Esophagus muscularis mucosa (tissue), 4 donors: ENCODE measurements at regions not wholly inside any gene's neighbourhood (a gene's known extent, or its start where the extent isn't known, plus 50 kb on each side); places are given as distances from the start of the nearest gene placed in this dataset.

ENCODE experiments used
- DNase-seq: peaks from one replicate; pipeline ENCODE4 v3.0.0-alpha.2; 2017; ENCODE audit errors: extremely low spot score
- H3K27ac ChIP-seq, 4 donors: fragments of 200-600 bp; sonication (generic); replicated peaks in 1 of 4; 1 replicate in 3 of 4; 2 replicates in 1 of 4; pipeline ENCODE4 v1.5.1; 2016 to 2019; ENCODE audit warnings: mild to moderate bottlenecking in 1 of 4
- H3K27me3 ChIP-seq, 4 donors: fragments of 200-600 bp; sonication (generic); one replicate each; pipeline versions ENCODE4 v1.5.1 to v1.6.0; 2016 to 2019
- H3K36me3 ChIP-seq, 4 donors: fragments of 200-600 bp; sonication (generic); one replicate each; pipeline ENCODE4 v1.5.1; 2016 to 2019
- H3K4me1 ChIP-seq, 4 donors: fragments of 200-600 bp; sonication (generic); one replicate each; pipeline ENCODE4 v1.5.1; 2016 to 2019
- H3K4me3 ChIP-seq, 4 donors: fragments of 200-600 bp; sonication (generic); 1 replicate in 2 of 4; 2 replicates in 2 of 4; pipeline ENCODE4 v1.5.1; 2016 to 2019; ENCODE audit warnings: mild to moderate bottlenecking in 4 of 4, moderate library complexity in 1 of 4
- H3K9me3 ChIP-seq, 4 donors: fragments of 200-600 bp; sonication (generic); 1 replicate in 3 of 4; 2 replicates in 1 of 4; pipeline ENCODE4 v1.5.1; 2016 to 2019
- EP300 ChIP-seq: sonication (generic); formaldehyde crosslinking; IDR thresholded peaks from one replicate; pipeline ENCODE4 v1.6.1; 2017; ENCODE audit warnings: antibody characterized with exemption
- POLR2A ChIP-seq: fragments of 450-650 bp; IDR thresholded peaks from one replicate; pipeline ENCODE4 v1.6.1; 2017; ENCODE audit warnings: antibody characterized with exemption, moderate library complexity, mild to moderate bottlenecking, low read depth
- POLR2AphosphoS5 ChIP-seq, 2 donors: sonication (generic); formaldehyde crosslinking; IDR thresholded peaks; one replicate each; pipeline ENCODE4 v1.6.1; 2017; ENCODE audit warnings: antibody characterized with exemption in 2 of 2
- WGBS: methylation state at CpG from one replicate; pipeline ENCODE4 v1.1.5; 2018; 5-methylcytosine and 5-hydroxymethylcytosine counted together
- intact Hi-C: fragments of 100-400 bp; cut with DNase I; formaldehyde crosslinking; loops from one replicate; pipeline ENCODE4 v1.15.1; 2023
- TF ChIP-seq, protein P1 (sequence below), 3 experiments: fragments of 200-600 bp in 2 of 3; fragments of 450-650 bp in 1 of 3; sonication (generic) in 2 of 3; IDR thresholded peaks; one replicate each; pipeline ENCODE4 v1.5.1; 2017 to 2019; ENCODE audit warnings: antibody characterized with exemption in 3 of 3, mild to moderate bottlenecking in 2 of 3, moderate library complexity in 1 of 3

DNA sequence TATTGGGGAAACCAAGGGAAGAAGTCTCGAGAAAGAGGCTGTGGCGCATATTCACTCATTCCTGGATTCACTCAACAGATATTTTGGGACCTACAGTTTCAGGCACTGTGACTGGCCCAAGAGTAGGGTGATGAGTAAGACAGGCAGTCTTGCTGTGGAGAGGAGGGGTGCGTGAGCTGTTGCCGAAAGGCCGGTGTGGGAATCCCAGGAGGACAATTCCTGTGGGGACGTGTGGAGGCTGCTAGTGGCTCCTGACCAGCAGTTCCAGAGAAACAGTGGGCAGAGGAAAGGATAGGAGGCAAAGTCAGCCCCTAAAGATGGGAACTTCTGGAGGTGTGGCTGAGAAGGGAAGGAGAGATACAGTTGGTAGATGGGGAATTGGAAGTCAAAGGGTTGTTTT is 59.3 kb upstream of the GRB10 start:
- H3K27ac ChIP-seq: no peak overlapping the region
- H3K4me1 ChIP-seq: peaks cover 0 to 6% (median 0%) of the 10 kb centered on the region in 4 donors
- 92% methylated on average over 6 of the region's 6 CpGs for WGBS
- no peaks in the 10 kb centered on the region for H3K36me3 ChIP-seq
- H3K9me3 ChIP-seq: no peaks in the 10 kb centered on the region
- no peak for DNase-seq
- no peak overlapping the region for H3K4me3 ChIP-seq
- intact Hi-C loops: no loop called here
- TF ChIP-seq, protein P1, sequence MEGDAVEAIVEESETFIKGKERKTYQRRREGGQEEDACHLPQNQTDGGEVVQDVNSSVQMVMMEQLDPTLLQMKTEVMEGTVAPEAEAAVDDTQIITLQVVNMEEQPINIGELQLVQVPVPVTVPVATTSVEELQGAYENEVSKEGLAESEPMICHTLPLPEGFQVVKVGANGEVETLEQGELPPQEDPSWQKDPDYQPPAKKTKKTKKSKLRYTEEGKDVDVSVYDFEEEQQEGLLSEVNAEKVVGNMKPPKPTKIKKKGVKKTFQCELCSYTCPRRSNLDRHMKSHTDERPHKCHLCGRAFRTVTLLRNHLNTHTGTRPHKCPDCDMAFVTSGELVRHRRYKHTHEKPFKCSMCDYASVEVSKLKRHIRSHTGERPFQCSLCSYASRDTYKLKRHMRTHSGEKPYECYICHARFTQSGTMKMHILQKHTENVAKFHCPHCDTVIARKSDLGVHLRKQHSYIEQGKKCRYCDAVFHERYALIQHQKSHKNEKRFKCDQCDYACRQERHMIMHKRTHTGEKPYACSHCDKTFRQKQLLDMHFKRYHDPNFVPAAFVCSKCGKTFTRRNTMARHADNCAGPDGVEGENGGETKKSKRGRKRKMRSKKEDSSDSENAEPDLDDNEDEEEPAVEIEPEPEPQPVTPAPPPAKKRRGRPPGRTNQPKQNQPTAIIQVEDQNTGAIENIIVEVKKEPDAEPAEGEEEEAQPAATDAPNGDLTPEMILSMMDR (IDR thresholded peaks at IDR 0.05): no peak
- TF ChIP-seq POLR2A (no peak), EP300 (no peak), POLR2AphosphoS5 (IDR thresholded peaks at IDR 0.05) (no peak)
- H3K27me3 ChIP-seq: no peaks in the 10 kb centered on the region

DNA sequence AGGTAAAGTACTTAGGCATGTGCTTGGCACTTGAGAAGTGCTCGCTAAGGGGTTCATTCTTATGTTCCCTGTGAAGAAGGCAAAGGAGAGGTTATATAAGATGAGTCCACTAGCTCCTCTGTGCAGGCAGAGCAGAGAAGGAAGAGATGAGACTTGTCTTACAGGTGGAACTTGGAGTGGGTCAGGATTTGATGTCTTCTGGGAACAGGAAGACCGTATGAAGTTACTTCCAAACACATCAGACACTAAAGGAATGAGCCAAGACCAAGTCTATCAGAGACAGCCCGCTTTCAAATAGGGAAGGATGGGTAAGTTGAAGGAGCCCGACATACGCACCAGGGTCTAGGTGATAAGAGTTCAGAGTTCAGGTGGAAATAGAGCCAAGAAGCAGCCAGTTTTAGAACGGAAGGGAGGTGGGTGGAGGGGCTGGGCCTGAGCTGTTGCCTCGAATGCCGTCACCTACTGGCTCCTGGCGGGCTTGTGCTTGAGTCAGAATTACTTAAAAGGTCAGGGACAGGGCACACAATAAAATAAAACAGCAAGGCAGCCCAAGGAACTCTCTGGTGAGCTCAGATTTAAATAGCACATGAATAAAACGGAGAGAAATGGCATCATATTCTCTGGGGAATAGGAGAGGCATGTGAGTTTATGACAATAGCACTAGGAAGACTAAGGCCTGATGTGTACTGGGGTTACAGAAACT is 56.1 kb upstream of the GRB10 start:
- H3K27ac ChIP-seq: no peak overlapping the region
- no peaks in the 10 kb centered on the region for H3K27me3 ChIP-seq
- TF ChIP-seq, protein P1 (IDR thresholded peaks at IDR 0.05): no peak
- TF ChIP-seq EP300 (no peak), POLR2AphosphoS5 (IDR thresholded peaks at IDR 0.05) (no peak), POLR2A (no peak)
- no peaks in the 10 kb centered on the region for H3K9me3 ChIP-seq
- no peaks in the 10 kb centered on the region for H3K36me3 ChIP-seq
- intact Hi-C loops: no loop called here
- DNase-seq: no peak
- 69% methylated on average over 10 of the region's 10 CpGs for WGBS
- no peak overlapping the region for H3K4me3 ChIP-seq
- peaks cover 0 to 6% (median 0%) of the 10 kb centered on the region in 4 donors for H3K4me1 ChIP-seq

GRCh38 chr7:50837965-50838364 is 55.3 kb upstream of the GRB10 start:
- Histone ChIP-seq H3K27ac (no peak overlapping the region), H3K4me1 (peaks cover 0 to 6% (median 0%) of the 10 kb centered on the region in 4 donors), H3K27me3 (no peaks in the 10 kb centered on the region), H3K4me3 (no peak overlapping the region), H3K9me3 (no peaks in the 10 kb centered on the region), H3K36me3 (no peaks in the 10 kb centered on the region)
- no peak for TF ChIP-seq POLR2A
- TF ChIP-seq POLR2AphosphoS5 (IDR thresholded peaks at IDR 0.05): no peak
- TF ChIP-seq EP300: no peak
- TF ChIP-seq, protein P1 (IDR thresholded peaks at IDR 0.05): no peak
- 76% methylated on average over 11 of the region's 11 CpGs for WGBS
- DNase-seq: no peak
- intact Hi-C loops: no loop called here

- WGBS: 90% methylated on average over 2 of the region's 2 CpGs
- Histone ChIP-seq H3K36me3 (no peaks in the 10 kb centered on the region), H3K4me3 (no peak overlapping the region), H3K9me3 (no peaks in the 10 kb centered on the region), H3K27me3 (peaks cover 0 to 5% (median 0%) of the 10 kb centered on the region in 4 donors), H3K4me1 (peaks cover 0 to 6% (median 0%) of the 10 kb centered on the region in 4 donors), H3K27ac (no peak overlapping the region)
- TF ChIP-seq POLR2A (no peak), POLR2AphosphoS5 (IDR thresholded peaks at IDR 0.05) (no peak), EP300 (no peak)
- TF ChIP-seq, protein P1 (IDR thresholded peaks at IDR 0.05): no peak
- DNase-seq: no peak
- intact Hi-C loops: no loop called here
Observed at GRCh38 chr7:50836646-50837045, 54.0 kb upstream of the GRB10 start.

DNA sequence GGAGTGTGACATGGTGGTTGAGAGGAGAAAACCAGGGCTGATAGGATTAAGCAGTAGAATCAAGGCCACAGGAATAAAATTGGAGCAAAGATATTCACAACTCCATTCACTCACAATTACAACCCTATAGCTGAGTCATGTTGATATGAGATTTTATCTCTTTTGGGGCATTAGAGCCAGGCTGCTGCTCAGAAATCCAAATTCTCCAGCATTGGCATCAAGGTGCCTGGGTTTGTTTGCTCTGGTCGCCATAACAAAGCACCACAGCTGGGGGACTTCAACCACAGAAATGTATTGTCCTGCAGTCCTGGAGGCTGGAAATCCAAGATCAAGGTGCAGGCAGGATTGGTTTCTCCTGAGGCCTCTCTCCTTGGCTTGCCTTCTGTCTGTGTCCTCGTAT is 52.5 kb upstream of the GRB10 start:
- 95% methylated on average over 2 of the region's 2 CpGs for WGBS
- Histone ChIP-seq H3K36me3 (no peaks in the 10 kb centered on the region), H3K4me1 (peaks cover 0 to 6% (median 0%) of the 10 kb centered on the region in 4 donors), H3K4me3 (no peak overlapping the region), H3K9me3 (no peaks in the 10 kb centered on the region), H3K27me3 (peaks cover 0 to 13% (median 0%) of the 10 kb centered on the region in 4 donors), H3K27ac (no peak overlapping the region)
- TF ChIP-seq, protein P1 (IDR thresholded peaks at IDR 0.05): no peak
- TF ChIP-seq EP300 (no peak), POLR2A (no peak)
- no peak for DNase-seq
- intact Hi-C loops: no loop called here
